ENCODE measurements at regions not wholly inside any gene's neighbourhood (a gene's known extent, or its start where the extent isn't known, plus 50 kb on each side); places are given as distances from the start of the nearest gene placed in this dataset.

GRCh38 chr4:129176864-129177263 is 80.9 kb downstream of the C4orf33 start:
- no peak overlapping the region for H3K9ac ChIP-seq (ENCODE audit: control insufficient read depth, extremely low read depth, insufficient read depth, low read length)
- no peak overlapping the region for H3K4me3 ChIP-seq (ENCODE audit: control insufficient read depth in 2 of 3, extremely low read depth in 1 of 3, insufficient read depth in 2 of 3, low read depth in 1 of 3, low read length in 3 of 3)
- TF ChIP-seq EZH2 (IDR thresholded peaks at IDR 0.05; ENCODE audit: low read length): no peak
- no peak for TF ChIP-seq CTCF (optimal IDR thresholded peaks at IDR 0.05 in 1 of 3, IDR thresholded peaks at IDR 0.05 in 1 of 3, conservative IDR thresholded peaks at IDR 0.05 in 1 of 3; ENCODE audit: extremely low read depth in 1 of 3, insufficient read depth in 2 of 3, low read length in 3 of 3)
- H2AFZ ChIP-seq (ENCODE audit: control insufficient read depth, low read length): no peak overlapping the region
- H3K27ac ChIP-seq (ENCODE audit: control insufficient read depth, insufficient read depth, low read length): no peak overlapping the region
- FAIRE-seq (no peak), DNase-seq (ENCODE audit: low read depth, low spot score) (no peak)
- no peaks in the 10 kb centered on the region for H3K79me2 ChIP-seq (ENCODE audit: control insufficient read depth, insufficient read depth, low read length)
- H3K4me2 ChIP-seq (ENCODE audit: control insufficient read depth, extremely low read depth, insufficient read depth, low read depth, low read length): no peak overlapping the region
- H3K9me1 ChIP-seq (ENCODE audit: control insufficient read depth, extremely low read depth, insufficient read depth, low read length): no peaks in the 10 kb centered on the region
- dilution Hi-C loops (cut with MboI; ENCODE audit: extremely low pct_ligation_motif_present, low sequenced_read_pairs): no loop called here
- H3K4me1 ChIP-seq (ENCODE audit: control insufficient read depth, extremely low read depth, insufficient read depth, low read length): no peaks in the 10 kb centered on the region
- H3K36me3 ChIP-seq (ENCODE audit: control insufficient read depth in 2 of 2, extremely low read depth in 1 of 2, insufficient read depth in 2 of 2, low read length in 2 of 2): no peaks in the 10 kb centered on the region
- H3K27me3 ChIP-seq (ENCODE audit: control insufficient read depth, extremely low read depth, insufficient read depth, low read length): no peaks in the 10 kb centered on the region
- no peaks in the 10 kb centered on the region for H3K9me3 ChIP-seq (ENCODE audit: control insufficient read depth, low read depth, low read length)
- H4K20me1 ChIP-seq (ENCODE audit: control insufficient read depth, extremely low read depth, insufficient read depth, low read length): no peaks in the 10 kb centered on the region

GRCh38 chr4:129179276-129179675 is 83.3 kb downstream of the C4orf33 start:
- FAIRE-seq (no peak), DNase-seq (ENCODE audit: low read depth, low spot score) (no peak)
- Histone ChIP-seq H3K4me2 (ENCODE audit: control insufficient read depth, extremely low read depth, insufficient read depth, low read depth, low read length) (no peak overlapping the region), H4K20me1 (ENCODE audit: control insufficient read depth, extremely low read depth, insufficient read depth, low read length) (no peaks in the 10 kb centered on the region), H3K79me2 (ENCODE audit: control insufficient read depth, insufficient read depth, low read length) (no peaks in the 10 kb centered on the region), H3K4me1 (ENCODE audit: control insufficient read depth, extremely low read depth, insufficient read depth, low read length) (no peaks in the 10 kb centered on the region), H3K36me3 (ENCODE audit: control insufficient read depth in 2 of 2, extremely low read depth in 1 of 2, insufficient read depth in 2 of 2, low read length in 2 of 2) (no peaks in the 10 kb centered on the region), H3K4me3 (ENCODE audit: control insufficient read depth in 2 of 3, extremely low read depth in 1 of 3, insufficient read depth in 2 of 3, low read depth in 1 of 3, low read length in 3 of 3) (no peak overlapping the region), H3K9me1 (ENCODE audit: control insufficient read depth, extremely low read depth, insufficient read depth, low read length) (no peaks in the 10 kb centered on the region), H2AFZ (ENCODE audit: control insufficient read depth, low read length) (no peak overlapping the region), H3K9me3 (ENCODE audit: control insufficient read depth, low read depth, low read length) (no peaks in the 10 kb centered on the region), H3K27ac (ENCODE audit: control insufficient read depth, insufficient read depth, low read length) (no peak overlapping the region), H3K27me3 (ENCODE audit: control insufficient read depth, extremely low read depth, insufficient read depth, low read length) (no peaks in the 10 kb centered on the region), H3K9ac (ENCODE audit: control insufficient read depth, extremely low read depth, insufficient read depth, low read length) (no peak overlapping the region)
- TF ChIP-seq EZH2 (IDR thresholded peaks at IDR 0.05; ENCODE audit: low read length) (no peak), CTCF (optimal IDR thresholded peaks at IDR 0.05 in 1 of 3, IDR thresholded peaks at IDR 0.05 in 1 of 3, conservative IDR thresholded peaks at IDR 0.05 in 1 of 3; ENCODE audit: extremely low read depth in 1 of 3, insufficient read depth in 2 of 3, low read length in 3 of 3) (no peak)
- dilution Hi-C loops (cut with MboI; ENCODE audit: extremely low pct_ligation_motif_present, low sequenced_read_pairs): no loop called here
